Upper lobe of left lung (tissue), 4 donors: ENCODE measurements at regions not wholly inside any gene's neighbourhood (a gene's known extent, or its start where the extent isn't known, plus 50 kb on each side); places are given as distances from the start of the nearest gene placed in this dataset.
A peak's percentile ranks its signal among the peaks of the same experiment; 100 is the strongest.
"Not testable (repeated sequence)": the region's sequence is repeated elsewhere in the genome, so short reads cannot be mapped to it uniquely, and the experiment has no call there.

Experiments
- POLR2A ChIP-seq, 4 donors: fragments of 450-650 bp; IDR thresholded peaks; one replicate each; pipeline ENCODE4 v1.5.1; 2016 to 2017; ENCODE audit warnings: antibody characterized with exemption in 4 of 4, mild to moderate bottlenecking in 2 of 4
- POLR2AphosphoS5 ChIP-seq, 2 donors: sonication (generic); formaldehyde crosslinking; IDR thresholded peaks; one replicate each; pipeline ENCODE4 v1.5.1; 2017; ENCODE audit warnings: antibody characterized with exemption in 2 of 2
- TF ChIP-seq, protein P1 (sequence below), 6 experiments: fragments of 450-650 bp in 4 of 6; fragments of 200-600 bp in 2 of 6; sonication (generic) in 2 of 6; IDR thresholded peaks; one replicate each; pipeline ENCODE4 v1.5.1; 2016 to 2019; ENCODE audit warnings: antibody characterized with exemption in 6 of 6

DNA sequence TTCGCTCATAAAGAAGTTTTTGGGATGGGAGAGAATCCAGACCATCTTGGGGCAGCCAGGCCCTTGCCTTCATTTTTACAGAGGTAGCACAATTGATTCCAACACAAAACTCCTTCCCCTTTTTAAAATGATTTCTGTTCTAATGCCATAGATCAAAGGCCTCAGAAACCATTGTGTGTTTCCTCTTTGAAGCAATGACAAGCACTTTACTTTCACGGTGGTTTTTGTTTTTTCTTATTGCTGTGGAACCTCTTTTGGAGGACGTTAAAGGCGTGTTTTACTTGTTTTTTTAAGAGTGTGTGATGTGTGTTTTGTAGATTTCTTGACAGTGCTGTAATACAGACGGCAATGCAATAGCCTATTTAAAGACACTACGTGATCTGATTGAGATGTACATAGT is 4398.2 kb upstream of the TPTE start:
- TF ChIP-seq, protein P1, sequence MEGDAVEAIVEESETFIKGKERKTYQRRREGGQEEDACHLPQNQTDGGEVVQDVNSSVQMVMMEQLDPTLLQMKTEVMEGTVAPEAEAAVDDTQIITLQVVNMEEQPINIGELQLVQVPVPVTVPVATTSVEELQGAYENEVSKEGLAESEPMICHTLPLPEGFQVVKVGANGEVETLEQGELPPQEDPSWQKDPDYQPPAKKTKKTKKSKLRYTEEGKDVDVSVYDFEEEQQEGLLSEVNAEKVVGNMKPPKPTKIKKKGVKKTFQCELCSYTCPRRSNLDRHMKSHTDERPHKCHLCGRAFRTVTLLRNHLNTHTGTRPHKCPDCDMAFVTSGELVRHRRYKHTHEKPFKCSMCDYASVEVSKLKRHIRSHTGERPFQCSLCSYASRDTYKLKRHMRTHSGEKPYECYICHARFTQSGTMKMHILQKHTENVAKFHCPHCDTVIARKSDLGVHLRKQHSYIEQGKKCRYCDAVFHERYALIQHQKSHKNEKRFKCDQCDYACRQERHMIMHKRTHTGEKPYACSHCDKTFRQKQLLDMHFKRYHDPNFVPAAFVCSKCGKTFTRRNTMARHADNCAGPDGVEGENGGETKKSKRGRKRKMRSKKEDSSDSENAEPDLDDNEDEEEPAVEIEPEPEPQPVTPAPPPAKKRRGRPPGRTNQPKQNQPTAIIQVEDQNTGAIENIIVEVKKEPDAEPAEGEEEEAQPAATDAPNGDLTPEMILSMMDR (IDR thresholded peaks at IDR 0.05): not testable (repeated sequence)
- TF ChIP-seq POLR2A (IDR thresholded peaks at IDR 0.05): not testable (repeated sequence)
- TF ChIP-seq POLR2AphosphoS5 (IDR thresholded peaks at IDR 0.05): peak in 1 of 2 donors; percentile 10
